HG02938 (cell line): ENCODE measurements at regions not wholly inside any gene's neighbourhood (a gene's known extent, or its start where the extent isn't known, plus 50 kb on each side); places are given as distances from the start of the nearest gene placed in this dataset.
"Not testable (repeated sequence)": the region's sequence is repeated elsewhere in the genome, so short reads cannot be mapped to it uniquely, and the experiment has no call there.

Experiments used
- ATAC-seq: cut with Tn5 transposase; IDR thresholded peaks from one replicate; pipeline ENCODE4 v1.9.1; 2021; ENCODE audit warnings: mild to moderate bottlenecking, moderate library complexity; ENCODE audit not compliant: unreplicated experiment

DNA sequence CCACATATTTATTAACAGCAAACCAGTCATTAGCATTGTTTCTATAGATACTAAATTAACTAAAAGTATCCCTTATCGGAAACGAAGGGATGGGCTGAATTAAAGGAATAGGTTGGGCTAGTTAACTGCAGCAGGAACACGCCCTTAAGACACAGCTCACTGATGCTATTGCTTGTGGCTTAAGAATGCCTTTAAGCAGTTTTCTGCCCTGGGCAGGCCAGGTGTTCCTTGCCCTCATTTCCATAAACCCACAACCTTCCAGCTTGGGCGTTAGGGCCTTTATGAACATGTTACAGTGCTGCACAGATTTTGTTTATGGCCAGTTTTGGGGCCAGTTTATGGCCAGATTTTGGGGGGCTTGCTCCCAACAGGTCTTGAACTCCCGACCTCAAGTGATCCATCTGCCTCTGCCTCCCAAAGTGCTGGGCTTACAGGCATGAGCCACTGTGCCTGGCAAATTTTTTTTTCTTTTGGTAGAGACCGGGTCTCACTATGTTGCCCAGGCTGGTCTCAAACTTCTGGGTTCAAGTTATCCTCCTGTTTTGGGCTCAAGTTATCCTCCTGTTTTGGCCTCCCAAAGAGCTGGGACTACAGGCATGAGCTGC lies 90.1 kb upstream of the GRIN2A start:
- not testable (repeated sequence) for ATAC-seq

DNA sequence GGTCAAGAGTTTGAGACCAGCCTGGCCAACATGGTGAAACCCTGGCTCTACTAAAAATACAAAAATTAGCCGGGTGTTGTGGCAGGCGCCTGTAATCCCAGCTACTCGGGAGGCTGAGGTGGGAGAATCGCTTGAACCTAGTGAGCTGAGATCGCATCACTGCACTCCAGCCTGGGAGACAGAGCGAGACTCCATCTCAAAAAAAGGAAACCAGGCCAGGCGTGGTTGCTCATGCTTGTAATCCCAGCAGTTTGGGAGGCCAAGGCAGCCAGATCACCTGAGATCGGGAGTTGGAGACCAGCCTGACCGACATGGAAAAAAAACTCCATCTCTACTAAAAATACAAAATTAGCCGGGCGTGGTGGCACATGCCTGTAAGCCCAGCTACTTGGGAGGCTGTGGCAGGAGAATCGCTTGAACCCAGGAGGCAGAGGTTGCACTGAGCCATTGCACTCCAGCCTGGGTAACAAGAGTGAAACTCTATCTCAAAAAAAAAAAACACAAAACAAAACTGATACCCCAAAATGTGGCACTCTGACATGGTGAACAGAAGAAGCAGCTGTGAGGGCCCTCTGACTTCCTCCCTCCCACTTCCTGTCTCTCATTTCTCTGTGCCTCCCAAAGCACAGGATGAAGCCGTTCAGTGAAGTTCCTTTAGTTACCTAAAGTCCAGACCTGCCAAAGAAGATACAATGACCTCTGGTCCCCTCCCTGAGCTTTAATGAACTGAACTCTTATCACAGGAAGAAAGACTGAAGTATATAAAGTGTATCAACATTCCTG lies 93.2 kb upstream of the GRIN2A start:
- ATAC-seq: not testable (repeated sequence)

DNA sequence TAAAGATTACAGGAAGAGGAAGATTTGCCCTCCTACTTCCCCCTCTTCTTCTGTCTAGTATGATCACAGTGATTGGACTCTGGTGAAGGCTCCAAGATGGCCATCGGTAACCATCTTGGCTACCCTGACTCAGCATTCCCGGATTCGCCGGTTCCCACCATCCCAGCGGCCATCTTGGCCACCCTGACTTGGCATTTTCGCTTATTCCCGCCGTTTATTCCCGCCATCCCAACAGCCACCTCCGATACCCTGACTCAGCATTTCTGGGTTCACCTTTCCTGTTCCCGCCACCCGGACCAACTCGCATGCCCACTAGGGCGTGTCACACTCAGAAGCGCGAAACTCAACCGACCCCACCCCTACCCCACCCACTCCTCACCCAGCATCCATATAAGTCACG lies 95.4 kb upstream of the GRIN2A start:
- ATAC-seq: no peak

DNA sequence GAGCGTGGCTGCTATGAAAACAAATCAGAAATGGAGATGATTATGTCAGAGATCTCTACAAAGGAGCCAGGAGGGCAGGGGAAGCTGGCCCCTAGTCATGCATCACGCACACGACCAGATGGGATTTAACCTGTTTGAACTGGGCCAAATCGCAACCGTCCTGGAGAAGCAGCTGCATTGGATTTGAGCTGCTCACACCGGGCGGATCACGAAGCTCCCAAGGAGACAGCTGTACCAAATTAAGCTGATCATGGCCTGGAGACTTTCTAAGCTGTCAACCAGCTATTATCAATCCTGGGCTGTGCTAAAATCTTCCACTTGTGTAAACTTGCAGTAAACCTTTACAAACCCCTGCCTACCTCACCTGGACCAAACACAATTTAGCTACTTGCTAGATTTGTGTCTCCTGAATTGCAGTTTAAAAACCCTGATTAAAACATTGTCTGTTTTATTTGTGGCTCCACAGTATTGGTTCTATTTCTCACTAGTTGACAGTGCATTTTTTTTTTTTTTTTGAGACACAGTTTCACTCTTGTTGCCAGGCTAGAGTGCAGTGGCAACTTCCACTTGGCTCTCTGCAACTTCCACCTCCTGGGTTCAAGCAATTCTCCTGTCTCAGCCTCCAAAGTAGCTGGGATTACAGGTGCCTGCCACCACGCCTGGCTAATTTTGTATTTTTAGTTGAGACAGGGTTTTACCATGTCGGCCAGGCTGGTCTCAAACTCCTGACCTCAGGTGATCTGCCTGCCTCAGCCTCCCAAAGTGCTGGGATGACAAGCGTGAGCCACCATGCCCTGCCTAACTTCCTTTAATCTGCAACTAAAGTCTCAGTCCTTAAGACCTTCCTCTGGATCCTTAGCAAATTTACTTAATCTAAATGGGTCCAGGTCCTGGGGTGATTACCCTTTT lies 98.3 kb upstream of the GRIN2A start:
- ATAC-seq: no peak

DNA sequence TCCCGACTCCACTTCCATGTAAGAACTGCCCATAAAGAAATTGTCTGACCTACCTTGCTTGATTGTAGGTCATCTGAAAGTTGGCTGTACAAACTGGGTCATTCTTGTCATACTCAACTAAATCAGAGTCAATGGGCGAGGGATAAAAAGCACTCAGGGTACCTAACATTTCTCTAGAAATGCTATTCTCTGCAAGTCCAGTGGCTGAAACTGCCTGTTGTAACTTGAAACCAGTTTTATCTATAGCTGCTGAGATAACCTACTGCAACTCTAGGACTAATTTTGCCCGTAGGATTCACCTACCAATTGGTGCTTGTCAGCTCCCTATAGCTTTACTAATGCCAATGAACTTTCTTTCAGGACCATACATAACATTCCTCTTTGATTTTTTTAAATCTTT lies 100.1 kb upstream of the GRIN2A start:
- ATAC-seq: no peak

DNA sequence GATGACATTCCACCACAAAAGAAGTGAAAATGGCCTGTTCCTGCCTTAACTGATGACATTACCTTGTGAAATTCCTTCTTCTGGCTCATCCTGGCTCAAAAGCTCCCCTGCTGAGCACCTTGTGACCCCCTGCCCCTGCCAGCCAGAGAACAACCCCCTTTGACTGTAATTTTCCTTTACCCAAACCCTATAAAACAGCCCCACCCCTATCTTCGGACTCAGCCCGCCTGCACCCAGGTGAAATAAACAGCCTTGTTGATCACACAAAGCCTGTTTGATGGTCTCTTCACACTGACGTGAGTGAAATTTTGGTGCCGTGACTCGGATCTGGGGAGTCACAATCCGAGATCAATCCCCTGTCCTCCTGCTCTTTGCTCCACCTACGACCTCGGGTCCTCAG lies 101.0 kb upstream of the GRIN2A start:
- ATAC-seq: not testable (repeated sequence)

DNA sequence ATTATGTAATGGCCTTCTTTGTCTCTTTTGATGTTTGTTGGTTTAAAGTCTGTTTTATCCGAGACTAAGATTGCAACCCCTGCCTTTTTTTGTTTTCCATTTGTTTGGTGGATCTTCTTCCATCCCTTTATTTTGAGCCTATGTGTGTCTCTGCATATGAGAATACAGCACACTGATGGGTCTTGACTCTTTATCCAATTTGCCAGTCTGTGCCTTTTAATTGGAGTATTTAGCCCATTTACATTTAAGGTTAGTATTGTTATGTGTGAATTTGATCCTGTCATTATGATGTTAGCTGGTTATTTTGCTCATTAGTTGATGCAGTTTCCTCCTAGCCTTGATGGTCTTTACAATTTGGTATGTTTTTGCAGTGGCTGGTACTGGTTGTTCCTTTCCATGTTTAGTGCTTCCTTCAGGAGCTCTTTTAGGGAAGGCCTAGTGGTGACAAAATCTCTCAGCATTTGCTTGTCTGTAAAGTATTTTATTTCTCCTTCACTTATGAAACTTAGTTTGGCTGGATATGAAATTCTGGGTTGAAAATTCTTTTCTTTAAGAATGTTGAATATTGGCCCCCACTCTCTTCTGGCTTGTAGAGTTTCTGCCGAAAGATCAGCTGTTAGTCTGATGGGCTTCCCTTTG lies 95.3 kb upstream of the ATF7IP2 start:
- ATAC-seq: not testable (repeated sequence)

DNA sequence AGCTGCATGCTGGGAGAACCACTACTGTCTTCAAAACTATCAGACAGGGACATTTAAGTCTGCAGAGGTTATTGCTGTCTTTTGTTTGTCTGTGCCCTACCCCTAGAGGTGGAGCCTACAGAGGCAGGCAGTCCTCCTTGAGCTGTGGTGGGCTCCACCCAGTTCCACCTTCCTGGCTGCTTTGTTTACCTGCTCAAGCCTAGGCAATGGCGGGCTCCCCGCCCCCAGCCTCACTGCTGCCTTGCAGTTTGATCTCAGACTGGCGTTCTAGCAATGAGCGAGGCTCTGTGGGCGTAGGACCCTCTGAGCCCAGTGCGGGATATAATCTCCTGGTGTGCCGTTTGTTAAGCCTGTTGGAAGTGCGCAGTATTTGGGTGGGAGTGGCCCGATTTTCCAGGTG lies 93.7 kb upstream of the ATF7IP2 start:
- ATAC-seq: not testable (repeated sequence)

DNA sequence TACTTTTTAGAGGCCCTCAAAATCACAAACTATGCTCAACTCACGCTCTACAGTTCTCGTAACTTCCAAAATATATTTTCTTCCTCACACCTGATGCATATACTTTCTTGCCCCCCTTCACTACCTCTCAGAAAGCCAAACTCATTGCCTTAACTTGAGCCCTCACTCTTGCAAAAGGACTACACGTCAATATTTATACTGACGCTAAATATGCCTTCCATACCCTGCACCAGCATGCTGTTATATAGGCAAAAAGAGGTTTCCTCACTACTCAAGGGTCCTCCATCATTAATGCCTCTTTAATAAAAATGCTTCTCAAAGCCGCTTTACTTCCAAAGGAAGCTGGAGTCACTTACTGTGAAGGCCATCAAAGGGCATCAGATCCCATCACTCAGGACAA lies 92.9 kb upstream of the ATF7IP2 start:
- not testable (repeated sequence) for ATAC-seq

DNA sequence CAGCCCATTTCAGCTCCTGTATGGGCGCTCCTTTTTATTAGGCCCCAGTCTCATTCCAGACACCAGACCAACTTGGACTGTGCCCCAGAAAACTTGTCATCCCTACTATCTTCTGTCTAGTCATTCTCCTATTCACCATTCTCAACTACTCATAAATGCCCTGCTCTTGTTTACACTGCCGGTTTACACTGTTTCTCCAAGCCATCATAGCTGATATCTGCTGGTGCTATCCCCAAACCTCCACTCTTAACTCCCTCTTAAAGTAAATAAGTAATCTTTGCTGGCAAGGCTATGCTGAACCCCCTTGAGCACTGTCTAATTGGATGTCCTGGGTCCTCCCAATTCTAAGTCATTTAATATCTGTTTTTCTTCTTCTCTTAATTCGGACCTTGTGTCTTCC lies 91.7 kb upstream of the ATF7IP2 start:
- ATAC-seq: not testable (repeated sequence)

DNA sequence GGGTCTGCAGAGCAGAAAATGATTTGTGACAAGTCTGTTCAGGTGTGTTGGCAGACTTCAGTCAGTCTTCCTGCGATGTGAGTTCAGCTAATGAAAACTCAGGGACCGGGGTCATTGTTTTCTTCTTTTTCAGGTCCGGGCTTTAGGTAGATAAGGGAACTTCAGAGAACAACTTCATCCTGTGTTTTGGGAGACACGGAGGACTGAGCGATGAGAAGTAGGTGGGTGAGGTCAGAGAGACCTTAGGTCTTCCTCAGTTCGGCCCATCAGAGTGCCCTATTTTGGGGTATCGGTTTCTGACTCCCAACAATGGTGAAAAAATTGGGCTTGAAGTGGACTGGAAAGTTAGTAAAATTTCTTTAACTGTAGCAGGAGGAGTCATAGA lies 88.9 kb upstream of the ATF7IP2 start:
- no peak for ATAC-seq

DNA sequence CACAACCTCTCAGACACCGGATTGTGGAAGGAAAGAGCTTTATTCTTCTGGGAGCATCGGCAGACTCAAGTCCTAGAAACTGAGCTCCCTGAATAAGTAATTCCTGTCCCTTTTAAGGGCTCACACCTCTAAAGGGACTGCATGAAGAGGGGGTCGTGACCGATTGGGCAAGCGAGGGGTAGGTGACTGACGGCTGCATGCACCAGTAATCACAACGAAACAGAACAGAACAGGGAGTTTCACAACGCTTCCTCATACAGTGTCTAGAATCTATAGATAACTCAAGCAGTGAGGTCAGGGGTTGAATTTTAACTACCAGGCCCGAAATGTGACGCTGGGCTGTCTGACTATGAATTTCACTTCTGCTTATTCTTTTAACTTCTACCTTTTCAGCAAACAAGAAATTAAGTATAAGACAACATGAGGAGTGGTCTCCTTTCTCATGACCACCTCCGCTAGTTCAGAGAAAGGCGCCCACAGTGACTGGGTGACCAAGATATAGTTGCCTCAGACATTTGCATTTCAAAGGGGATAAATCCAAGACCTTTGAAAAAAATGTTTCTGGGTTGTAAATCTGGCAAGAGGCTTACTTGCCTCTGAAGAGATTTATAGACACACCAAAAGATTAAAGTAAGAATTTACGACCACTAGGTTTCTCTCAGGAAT lies 88.4 kb upstream of the ATF7IP2 start:
- peak; percentile 97 for ATAC-seq

DNA sequence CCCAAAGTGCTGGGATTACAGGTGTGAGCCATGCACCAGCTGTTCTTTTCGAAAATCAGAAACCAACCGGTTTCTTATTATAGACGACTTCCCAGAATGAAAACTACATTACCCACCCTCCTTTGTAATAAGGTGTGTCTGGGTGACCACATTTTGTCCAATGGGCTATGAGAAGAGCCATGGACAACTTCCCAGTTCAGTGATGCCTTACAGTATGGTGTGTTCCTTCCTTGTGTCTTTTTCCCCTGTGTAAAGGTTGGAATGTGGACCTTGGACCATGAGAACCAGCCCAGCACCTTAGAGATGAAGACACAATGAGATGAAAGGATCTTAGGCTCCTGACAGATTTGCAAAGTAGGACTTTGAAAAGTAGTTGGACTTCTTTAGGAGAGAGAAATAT lies 85.0 kb upstream of the ATF7IP2 start:
- no peak for ATAC-seq

DNA sequence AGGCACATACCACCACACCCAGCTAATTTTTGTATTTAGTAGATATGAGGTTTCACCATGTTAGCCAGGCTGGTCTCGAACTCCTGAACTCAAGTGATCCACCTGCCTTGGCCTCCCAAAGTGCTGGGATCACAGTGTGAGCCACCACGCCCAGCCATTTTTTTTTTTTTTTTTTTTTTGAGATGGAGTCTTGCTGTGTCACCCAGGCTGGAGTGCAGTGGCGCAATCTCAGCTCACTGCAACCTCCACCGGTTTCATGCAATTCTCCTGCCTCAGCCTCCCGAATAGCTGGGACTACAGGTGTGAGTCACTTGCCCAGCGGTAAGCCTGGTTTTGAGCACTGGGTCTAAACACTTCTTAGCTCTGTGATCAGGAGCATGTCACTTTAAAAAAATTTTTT lies 84.3 kb upstream of the ATF7IP2 start:
- ATAC-seq: not testable (repeated sequence)

DNA sequence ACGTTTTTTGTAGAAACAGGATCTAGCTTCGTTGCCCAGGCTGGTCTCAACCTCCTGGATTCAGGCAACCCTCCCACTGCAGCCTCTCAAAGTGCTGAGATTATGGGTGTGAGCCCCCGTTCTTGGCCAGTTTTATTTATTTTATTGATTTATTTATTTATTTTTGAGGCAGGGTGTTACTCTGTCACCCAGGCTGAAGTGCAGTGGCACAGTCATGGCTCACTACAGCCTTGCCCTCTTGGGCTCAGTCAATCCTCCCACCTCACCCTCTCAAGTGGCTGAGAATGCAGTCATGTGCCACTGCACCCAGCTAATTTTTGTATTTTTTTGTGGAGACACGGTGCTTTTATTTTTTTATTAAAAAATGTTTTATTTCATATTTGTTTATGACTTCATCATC lies 79.9 kb upstream of the ATF7IP2 start:
- no peak for ATAC-seq

DNA sequence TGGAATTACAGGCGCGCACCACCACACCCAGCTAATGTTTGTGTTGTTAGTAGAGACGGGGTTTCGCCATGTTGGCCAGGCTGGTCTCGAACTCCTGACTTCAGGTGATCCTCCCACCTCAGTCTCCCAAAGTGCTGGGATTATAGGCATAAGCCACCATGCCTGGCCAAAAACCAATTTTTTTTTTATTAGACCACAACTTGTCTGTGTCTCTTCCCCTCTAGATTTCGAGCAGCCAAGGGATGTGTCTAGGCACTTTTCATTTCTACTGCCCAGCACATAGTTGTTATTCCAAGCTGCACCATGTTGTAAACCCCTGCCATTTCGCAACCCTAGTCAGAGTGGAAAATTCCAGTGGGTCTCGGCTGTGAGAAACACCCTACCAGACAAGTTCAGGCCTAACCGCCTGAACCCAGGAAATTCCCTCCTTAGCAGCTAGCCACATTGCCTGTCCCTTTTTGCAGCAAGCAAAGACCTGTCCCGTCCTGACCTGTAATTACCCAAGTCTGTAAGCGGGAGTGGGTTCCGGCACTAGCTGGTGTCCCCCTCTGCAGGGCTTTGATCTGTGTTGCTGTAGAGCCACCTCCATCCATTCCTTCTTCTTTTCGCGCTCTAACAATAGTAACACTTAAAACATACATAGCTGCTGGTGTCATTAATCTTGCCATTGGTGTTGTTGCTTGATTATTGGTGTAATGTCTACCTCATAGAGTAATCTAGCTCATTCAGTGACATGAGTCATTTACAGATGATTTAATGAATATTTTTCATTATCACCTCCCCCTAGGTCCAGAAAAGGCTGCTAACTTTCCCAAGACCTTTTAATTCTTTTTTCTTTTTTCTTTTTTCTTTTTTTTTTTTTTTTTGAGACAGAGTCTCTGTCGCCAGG lies 77.3 kb upstream of the ATF7IP2 start:
- ATAC-seq: no peak

DNA sequence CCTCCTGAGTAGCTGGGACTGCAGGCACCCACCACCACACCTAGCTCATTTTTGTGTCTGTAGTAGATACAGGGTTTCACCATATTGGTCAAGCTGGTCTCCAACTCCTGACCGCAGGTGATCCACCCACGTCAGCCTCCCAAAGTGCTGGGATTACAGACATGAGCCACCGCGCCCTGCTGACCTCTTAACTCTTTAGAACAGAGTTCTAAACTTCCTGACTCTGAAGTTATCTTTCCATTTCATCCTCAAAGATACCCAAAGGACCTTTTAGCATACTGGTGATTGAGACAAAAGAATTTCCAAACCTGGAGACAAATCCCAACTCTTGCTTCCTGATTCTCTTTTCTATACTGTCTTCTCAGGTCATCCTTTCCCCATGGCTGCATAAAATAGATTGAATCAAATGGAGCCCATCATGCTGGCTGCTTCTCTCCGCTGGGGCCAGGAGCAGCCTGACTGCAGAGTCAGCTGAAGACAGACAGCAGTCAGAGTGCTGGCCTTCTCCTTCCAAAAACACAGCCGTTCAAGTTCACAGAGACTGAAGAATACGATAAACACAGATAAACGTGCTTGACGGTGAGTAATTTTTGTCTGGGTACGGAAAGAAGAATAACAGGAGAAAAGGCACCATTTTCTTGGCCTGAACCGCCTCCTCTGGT lies 76.5 kb upstream of the ATF7IP2 start:
- ATAC-seq: no peak

DNA sequence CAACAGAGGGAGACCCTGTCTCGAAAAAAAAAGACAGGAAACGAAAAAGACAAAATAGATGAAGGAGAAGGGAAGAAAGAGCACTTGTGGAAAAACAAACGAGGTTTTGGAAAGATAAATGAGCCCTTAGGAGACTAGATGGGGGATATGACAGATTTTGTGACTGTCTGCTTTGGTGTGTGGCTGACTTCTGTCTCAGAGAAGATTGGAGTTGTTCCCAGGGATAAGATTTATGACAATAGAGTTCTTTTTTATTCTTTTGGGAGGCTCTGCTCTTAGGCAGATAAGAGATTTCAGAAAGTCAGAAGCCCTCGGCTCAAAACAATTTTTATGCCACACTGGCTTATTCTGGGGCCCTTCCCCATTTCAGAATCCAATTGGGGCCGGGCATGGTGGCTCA lies 73.9 kb upstream of the ATF7IP2 start:
- no peak for ATAC-seq
